ENCODE measurements at regions not wholly inside any gene's neighbourhood (a gene's known extent, or its start where the extent isn't known, plus 50 kb on each side); places are given as distances from the start of the nearest gene placed in this dataset.

- no peak for TF ChIP-seq CTCF (IDR thresholded peaks at IDR 0.05)
- no peak for TF ChIP-seq POLR2AphosphoS5 (IDR thresholded peaks at IDR 0.05)
- TF ChIP-seq POLR2A (IDR thresholded peaks at IDR 0.05): no peak
- DNase-seq (ENCODE audit: low spot score in 2 of 2): no peak
- Histone ChIP-seq H3K4me1 (no peaks in the 10 kb centered on the region), H3K36me3 (no peaks in the 10 kb centered on the region), H3K27me3 (no peaks in the 10 kb centered on the region), H3K9me3 (no peaks in the 10 kb centered on the region), H3K27ac (no peak overlapping the region), H3K4me3 (no peak overlapping the region)
- intact Hi-C loops (cut with DNase I; ENCODE audit: low total_unique reads): no loop called here
Observed at GRCh38 chr14:23828616-23829015, 125.0 kb upstream of the DHRS4 start.

GRCh38 chr14:23829736-23830471, 123.7 kb upstream of the DHRS4 start:
- no peaks in the 10 kb centered on the region for H3K9me3 ChIP-seq
- no peak for TF ChIP-seq POLR2AphosphoS5 (IDR thresholded peaks at IDR 0.05)
- no peak for TF ChIP-seq POLR2A (IDR thresholded peaks at IDR 0.05)
- no peak for TF ChIP-seq CTCF (IDR thresholded peaks at IDR 0.05)
- no peak overlapping the region for H3K4me3 ChIP-seq
- intact Hi-C loops (cut with DNase I; ENCODE audit: low total_unique reads): no loop called here
- no peaks in the 10 kb centered on the region for H3K36me3 ChIP-seq
- no peak for DNase-seq (ENCODE audit: low spot score in 2 of 2)
- H3K4me1 ChIP-seq: no peaks in the 10 kb centered on the region
- no peak overlapping the region for H3K27ac ChIP-seq
- H3K27me3 ChIP-seq: no peaks in the 10 kb centered on the region

GRCh38 chr14:23831596-23831995, 122.0 kb upstream of the DHRS4 start:
- no peaks in the 10 kb centered on the region for H3K36me3 ChIP-seq
- H3K27me3 ChIP-seq: no peaks in the 10 kb centered on the region
- no peaks in the 10 kb centered on the region for H3K9me3 ChIP-seq
- DNase-seq (ENCODE audit: low spot score in 2 of 2): no peak
- H3K27ac ChIP-seq: no peak overlapping the region
- TF ChIP-seq POLR2A (IDR thresholded peaks at IDR 0.05): no peak
- no peak for TF ChIP-seq POLR2AphosphoS5 (IDR thresholded peaks at IDR 0.05)
- no peak for TF ChIP-seq CTCF (IDR thresholded peaks at IDR 0.05)
- no peak overlapping the region for H3K4me3 ChIP-seq
- no peaks in the 10 kb centered on the region for H3K4me1 ChIP-seq
- intact Hi-C loops (cut with DNase I; ENCODE audit: low total_unique reads): no loop called here

- TF ChIP-seq POLR2AphosphoS5 (IDR thresholded peaks at IDR 0.05): no peak
- no peak for TF ChIP-seq POLR2A (IDR thresholded peaks at IDR 0.05)
- TF ChIP-seq CTCF (IDR thresholded peaks at IDR 0.05): no peak
- no peaks in the 10 kb centered on the region for H3K4me1 ChIP-seq
- intact Hi-C loops (cut with DNase I; ENCODE audit: low total_unique reads): no loop called here
- H3K4me3 ChIP-seq: no peak overlapping the region
- H3K27me3 ChIP-seq: no peaks in the 10 kb centered on the region
- no peak for DNase-seq (ENCODE audit: low spot score in 2 of 2)
- H3K27ac ChIP-seq: no peak overlapping the region
- no peaks in the 10 kb centered on the region for H3K36me3 ChIP-seq
- no peaks in the 10 kb centered on the region for H3K9me3 ChIP-seq
Observed at GRCh38 chr14:23861666-23862065, 91.9 kb upstream of the DHRS4 start.

- no peaks in the 10 kb centered on the region for H3K27me3 ChIP-seq
- no peaks in the 10 kb centered on the region for H3K9me3 ChIP-seq
- H3K4me1 ChIP-seq: no peaks in the 10 kb centered on the region
- H3K4me3 ChIP-seq: no peak overlapping the region
- intact Hi-C loops (cut with DNase I; ENCODE audit: low total_unique reads): no loop called here
- H3K27ac ChIP-seq: no peak overlapping the region
- DNase-seq (ENCODE audit: low spot score in 2 of 2): no peak
- no peaks in the 10 kb centered on the region for H3K36me3 ChIP-seq
- TF ChIP-seq POLR2A (IDR thresholded peaks at IDR 0.05) (no peak), CTCF (IDR thresholded peaks at IDR 0.05) (no peak), POLR2AphosphoS5 (IDR thresholded peaks at IDR 0.05) (no peak)
Observed at GRCh38 chr14:23862513-23862912, 91.1 kb upstream of the DHRS4 start.
